GM10248 (cell line): ENCODE measurements at regions not wholly inside any gene's neighbourhood (a gene's known extent, or its start where the extent isn't known, plus 50 kb on each side); places are given as distances from the start of the nearest gene placed in this dataset.

Source experiments
- CTCF ChIA-PET: fragments of 300-600 bp; sonication (Branson Sonifier 250); formaldehyde crosslinking; extraction: SDS; loops from one replicate; lab custom pipeline; 2021; ENCODE audit warnings: antibody characterized with exemption; lab: Yijun Ruan, JAX
- POLR2A ChIA-PET: fragments of 350-650 bp; sonication (Branson Sonifier 250); formaldehyde crosslinking; extraction: SDS; loops from one replicate; lab custom pipeline; 2020; ENCODE audit warnings: antibody characterized with exemption; lab: Yijun Ruan, JAX
- DNase-seq: peaks from one replicate; pipeline ENCODE4 v3.0.0; 2012; ENCODE audit errors: extremely low spot score
- TF ChIP-seq, protein P1 (sequence below): IDR thresholded peaks from 2 replicates; pipeline ENCODE4 v1.5.1; 2012; ENCODE audit warnings: mild to moderate bottlenecking, low read depth; ENCODE audit errors: extremely low read depth, missing control alignments, control extremely low read depth

DNA sequence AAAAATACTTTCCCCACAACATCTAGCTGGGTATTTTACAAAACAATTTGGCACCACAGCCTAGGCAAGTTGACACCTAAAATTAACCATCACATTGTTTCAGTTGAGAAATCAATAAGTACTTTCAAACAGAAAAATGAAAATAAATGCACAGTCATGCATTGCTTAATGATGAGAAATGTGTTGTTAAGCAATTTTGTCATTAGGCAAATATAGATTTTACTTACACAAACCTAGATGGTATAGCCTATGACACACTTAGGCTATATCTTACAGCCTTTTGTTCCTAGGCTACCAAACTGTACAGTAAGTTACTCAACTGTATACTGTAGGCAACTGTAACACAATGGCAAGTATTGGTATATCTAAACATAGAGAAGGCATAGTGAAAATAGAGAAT, 608.6 kb upstream of the BCHE start:
- ChIA-PET CTCF (interaction anchor here (1.3 kb wide), 1 partner anchor 29 kb away, joined by 3 read pairs; no protein-coding TSS in a partner anchor), POLR2A (no interaction called here)
- no peak for DNase-seq
- TF ChIP-seq, protein P1, sequence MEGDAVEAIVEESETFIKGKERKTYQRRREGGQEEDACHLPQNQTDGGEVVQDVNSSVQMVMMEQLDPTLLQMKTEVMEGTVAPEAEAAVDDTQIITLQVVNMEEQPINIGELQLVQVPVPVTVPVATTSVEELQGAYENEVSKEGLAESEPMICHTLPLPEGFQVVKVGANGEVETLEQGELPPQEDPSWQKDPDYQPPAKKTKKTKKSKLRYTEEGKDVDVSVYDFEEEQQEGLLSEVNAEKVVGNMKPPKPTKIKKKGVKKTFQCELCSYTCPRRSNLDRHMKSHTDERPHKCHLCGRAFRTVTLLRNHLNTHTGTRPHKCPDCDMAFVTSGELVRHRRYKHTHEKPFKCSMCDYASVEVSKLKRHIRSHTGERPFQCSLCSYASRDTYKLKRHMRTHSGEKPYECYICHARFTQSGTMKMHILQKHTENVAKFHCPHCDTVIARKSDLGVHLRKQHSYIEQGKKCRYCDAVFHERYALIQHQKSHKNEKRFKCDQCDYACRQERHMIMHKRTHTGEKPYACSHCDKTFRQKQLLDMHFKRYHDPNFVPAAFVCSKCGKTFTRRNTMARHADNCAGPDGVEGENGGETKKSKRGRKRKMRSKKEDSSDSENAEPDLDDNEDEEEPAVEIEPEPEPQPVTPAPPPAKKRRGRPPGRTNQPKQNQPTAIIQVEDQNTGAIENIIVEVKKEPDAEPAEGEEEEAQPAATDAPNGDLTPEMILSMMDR = no peak

DNA sequence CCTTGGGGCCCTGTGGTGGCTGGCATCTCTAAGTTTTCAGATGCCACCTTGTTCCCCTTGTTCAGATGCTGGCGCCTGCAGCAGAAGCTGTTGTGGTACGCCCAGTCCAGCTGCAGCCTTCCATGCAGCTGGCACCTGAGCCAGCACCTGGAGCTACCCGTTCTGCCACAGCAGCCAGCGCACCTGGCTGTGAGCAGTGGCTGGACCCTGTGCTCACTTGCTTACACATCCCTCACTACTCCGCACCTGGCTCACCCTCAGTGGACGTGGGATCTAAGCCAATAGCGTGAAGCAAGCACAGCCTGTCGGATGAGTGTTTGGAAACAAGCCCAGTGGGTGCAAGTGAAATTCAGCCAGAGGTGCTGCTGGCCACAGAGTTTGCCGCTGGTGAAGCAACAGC, 607.5 kb upstream of the BCHE start:
- POLR2A ChIA-PET = no interaction called here
- CTCF ChIA-PET = interaction anchor here (0.6 kb wide), 1 partner anchor 305 kb away, joined by 3 read pairs; no protein-coding TSS in a partner anchor
- TF ChIP-seq, protein P1 = no peak
- DNase-seq = no peak

DNA sequence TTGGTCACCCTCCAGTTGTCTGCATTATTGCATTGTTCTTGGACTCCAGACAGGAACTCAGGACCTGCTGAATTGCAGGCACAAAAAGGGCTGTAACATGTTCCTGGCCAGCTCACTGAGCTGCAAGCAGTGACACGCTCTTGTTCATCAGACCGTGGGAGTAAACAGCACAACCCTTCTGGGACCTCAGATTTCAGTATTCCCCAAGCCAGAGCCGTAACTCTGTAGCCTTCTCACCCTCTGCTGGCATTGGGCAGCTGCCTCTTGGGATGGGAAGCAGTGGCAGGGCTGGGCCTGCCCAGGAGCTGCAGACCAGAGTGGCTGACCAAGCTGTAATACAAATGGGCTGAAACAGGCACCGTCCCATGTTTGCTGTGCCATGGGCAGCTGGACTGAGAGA, 607.1 kb upstream of the BCHE start:
- TF ChIP-seq, protein P1 = no peak
- DNase-seq = no peak
- POLR2A ChIA-PET = no interaction called here
- CTCF ChIA-PET = no interaction called here

DNA sequence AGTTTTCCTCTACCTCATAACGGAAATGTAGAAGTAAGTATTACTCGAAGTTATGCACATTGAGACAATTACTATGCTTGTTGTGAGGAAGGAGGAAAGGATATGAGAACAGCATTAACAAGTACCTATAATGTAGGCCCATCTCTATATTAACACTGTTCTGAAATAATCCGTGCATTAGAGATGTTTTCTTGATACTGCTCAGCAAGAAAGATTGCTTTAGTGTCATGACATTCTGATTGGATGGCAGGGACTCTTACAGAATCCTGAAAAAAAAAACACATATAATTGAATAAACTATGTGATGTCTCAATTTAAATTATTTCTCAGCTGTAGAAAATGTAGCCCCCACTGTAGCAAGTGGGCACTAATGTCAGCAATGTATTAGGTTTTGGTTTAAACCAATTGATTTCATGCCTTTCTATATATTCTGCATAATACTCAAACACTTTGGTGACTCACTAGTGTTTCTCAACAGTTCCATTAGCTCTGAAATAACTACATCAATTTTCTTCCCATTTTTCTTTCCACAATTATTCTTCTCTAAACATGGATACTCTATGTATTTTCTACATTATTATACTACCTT, 598.3 kb upstream of the BCHE start:
- no peak for DNase-seq
- ChIA-PET CTCF (no interaction called here), POLR2A (no interaction called here)
- TF ChIP-seq, protein P1 = no peak

DNA sequence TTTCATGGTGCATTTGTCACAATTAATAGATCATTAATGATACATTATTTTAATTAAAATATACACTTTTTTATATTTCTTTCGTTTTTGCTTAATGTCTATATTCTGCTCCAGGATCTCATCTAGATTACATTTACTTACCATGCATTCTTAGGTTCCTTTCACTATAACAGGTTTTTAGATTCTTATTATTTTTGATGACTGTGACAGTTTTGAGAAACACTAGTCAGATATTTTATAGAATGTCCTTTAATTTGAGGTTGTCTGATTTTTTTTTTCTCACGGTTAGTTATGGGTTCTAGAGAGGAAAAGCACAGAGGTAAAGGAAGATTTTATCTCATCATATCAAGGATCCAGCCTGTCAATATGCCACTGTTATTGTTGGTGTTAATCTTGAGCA, 595.8 kb upstream of the BCHE start:
- ChIA-PET POLR2A (no interaction called here), CTCF (no interaction called here)
- TF ChIP-seq, protein P1 = no peak
- DNase-seq = no peak

DNA sequence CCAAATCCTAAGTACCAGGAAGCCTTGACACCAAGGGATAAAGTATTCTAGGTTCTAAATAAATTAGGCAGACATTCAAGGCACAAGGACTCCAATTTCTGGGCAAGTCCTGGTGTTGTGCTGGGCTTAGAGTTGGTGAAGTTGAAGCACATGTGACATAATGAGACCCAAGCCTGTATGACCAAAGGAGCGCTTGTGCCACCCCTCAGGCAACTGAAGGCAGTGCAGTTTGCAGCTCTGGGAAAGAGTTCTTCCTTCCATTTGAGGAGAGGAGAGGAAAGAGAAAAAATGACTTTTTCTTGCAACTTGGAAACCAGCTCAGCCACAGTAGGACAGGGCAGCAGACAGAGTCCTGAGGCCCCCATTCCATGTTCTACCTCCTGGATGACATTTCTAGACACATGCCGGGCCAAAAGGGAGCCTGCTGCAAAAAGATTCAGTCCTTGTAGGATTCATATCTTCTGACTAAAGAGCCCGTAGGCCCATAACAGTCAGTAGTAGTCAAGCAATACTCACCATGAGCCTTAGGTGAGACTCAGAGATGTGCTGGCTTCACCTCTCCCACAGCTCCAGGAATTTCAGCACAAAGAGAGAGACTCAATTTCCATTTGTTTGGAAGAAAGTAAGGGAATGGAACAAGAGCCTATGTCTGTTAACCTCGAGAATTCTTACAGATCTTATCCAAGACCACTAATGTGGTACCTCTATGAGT, 588.8 kb upstream of the BCHE start:
- CTCF ChIA-PET = no interaction called here
- no peak for DNase-seq
- TF ChIP-seq, protein P1 = no peak
- POLR2A ChIA-PET = no interaction called here
